Chondrocyte (in vitro differentiated cells): ENCODE measurements at regions not wholly inside any gene's neighbourhood (a gene's known extent, or its start where the extent isn't known, plus 50 kb on each side); places are given as distances from the start of the nearest gene placed in this dataset.
"Not testable (repeated sequence)": the region's sequence is repeated elsewhere in the genome, so short reads cannot be mapped to it uniquely, and the experiment has no call there.

Source experiments
- DNase-seq: peaks from one replicate; pipeline ENCODE4 v3.0.0; 2021; ENCODE audit warnings: mixed read lengths, low spot score
- H3K27ac Mint-ChIP-seq: one replicate; pipeline ENCODE4 v1.8.0; 2021; ENCODE audit warnings: mild to moderate bottlenecking, moderate library complexity, mixed read lengths; ENCODE audit not compliant: unreplicated experiment
- H3K27me3 Mint-ChIP-seq: 2 replicates; pipeline ENCODE4 v1.8.0; 2021; ENCODE audit warnings: low read depth, mixed read lengths
- H3K36me3 Mint-ChIP-seq: 2 replicates; pipeline ENCODE4 v1.8.0; 2021; ENCODE audit warnings: low read depth, mixed read lengths
- H3K4me1 Mint-ChIP-seq: 2 replicates; pipeline ENCODE4 v1.8.0; 2021; ENCODE audit warnings: low read depth, mild to moderate bottlenecking, mixed read lengths
- H3K4me3 Mint-ChIP-seq: one replicate; pipeline ENCODE4 v1.8.0; 2021; ENCODE audit warnings: mild to moderate bottlenecking, moderate library complexity, mixed read lengths; ENCODE audit not compliant: unreplicated experiment
- H3K9me3 Mint-ChIP-seq: 2 replicates; pipeline ENCODE4 v1.8.0; 2021; ENCODE audit warnings: low read depth, mixed read lengths
- CTCF ChIP-seq: fragments of 200-600 bp; sonication (generic); IDR thresholded peaks from 2 replicates; pipeline ENCODE4 v1.5.0; 2021; ENCODE audit warnings: antibody characterized with exemption, mild to moderate bottlenecking, moderate library complexity

GRCh38 chr3:164741869-164742268 is 336.4 kb downstream of the SI start:
- DNase-seq, result peak; percentile 51
- Mint-ChIP-seq H3K4me3 (no peak overlapping the region), H3K9me3 (no peaks in the 10 kb centered on the region), H3K27me3 (peaks cover 2% of the 10 kb centered on the region), H3K4me1 (peaks cover 4% of the 10 kb centered on the region), H3K36me3 (no peaks in the 10 kb centered on the region), H3K27ac (no peak overlapping the region)
- TF ChIP-seq CTCF, result no peak

- TF ChIP-seq CTCF, result no peak
- no peak for DNase-seq
- Mint-ChIP-seq H3K36me3 (no peaks in the 10 kb centered on the region), H3K27ac (no peak overlapping the region), H3K27me3 (peaks cover 2% of the 10 kb centered on the region), H3K9me3 (no peaks in the 10 kb centered on the region), H3K4me3 (no peak overlapping the region), H3K4me1 (peaks cover 4% of the 10 kb centered on the region)
These were observed 341.1 kb downstream of the SI start for GRCh38 chr3:164737174-164737573.

GRCh38 chr3:164732166-164732565 is 346.1 kb downstream of the SI start:
- no peak for TF ChIP-seq CTCF
- Mint-ChIP-seq H3K36me3 (no peaks in the 10 kb centered on the region), H3K27ac (no peak overlapping the region), H3K27me3 (peaks cover 2% of the 10 kb centered on the region), H3K4me1 (peaks cover 7% of the 10 kb centered on the region), H3K4me3 (no peak overlapping the region), H3K9me3 (no peaks in the 10 kb centered on the region)
- DNase-seq, result no peak

- no peak for DNase-seq
- TF ChIP-seq CTCF, result no peak
- peaks cover 6% of the 10 kb centered on the region for H3K4me1 Mint-ChIP-seq
- H3K27me3 Mint-ChIP-seq, result peaks cover 2% of the 10 kb centered on the region
- H3K9me3 Mint-ChIP-seq, result no peaks in the 10 kb centered on the region
- H3K4me3 Mint-ChIP-seq, result no peak overlapping the region
- no peaks in the 10 kb centered on the region for H3K36me3 Mint-ChIP-seq
- H3K27ac Mint-ChIP-seq, result no peak overlapping the region
These were observed 347.4 kb downstream of the SI start for GRCh38 chr3:164730815-164731360.

- no peak overlapping the region for H3K27ac Mint-ChIP-seq
- TF ChIP-seq CTCF, result no peak
- H3K4me3 Mint-ChIP-seq, result no peak overlapping the region
- H3K4me1 Mint-ChIP-seq, result no peaks in the 10 kb centered on the region
- no peak for DNase-seq
- peaks cover 2% of the 10 kb centered on the region for H3K27me3 Mint-ChIP-seq
- no peaks in the 10 kb centered on the region for H3K9me3 Mint-ChIP-seq
- no peaks in the 10 kb centered on the region for H3K36me3 Mint-ChIP-seq
These were observed 354.9 kb downstream of the SI start for GRCh38 chr3:164723396-164723795.

- not testable (repeated sequence) for H3K27ac Mint-ChIP-seq, H3K27me3 Mint-ChIP-seq, H3K4me1 Mint-ChIP-seq, H3K9me3 Mint-ChIP-seq, DNase-seq, H3K36me3 Mint-ChIP-seq, H3K4me3 Mint-ChIP-seq
These were observed 375.5 kb downstream of the SI start for GRCh38 chr3:164702808-164703207.
